HG03442 (cell line): ENCODE measurements at regions not wholly inside any gene's neighbourhood (a gene's known extent, or its start where the extent isn't known, plus 50 kb on each side); places are given as distances from the start of the nearest gene placed in this dataset.
"Not testable (repeated sequence)": the region's sequence is repeated elsewhere in the genome, so short reads cannot be mapped to it uniquely, and the experiment has no call there.

Experiments
- ATAC-seq: cut with Tn5 transposase; IDR thresholded peaks from one replicate; pipeline ENCODE4 v1.9.1; 2021; ENCODE audit warnings: mild to moderate bottlenecking, moderate library complexity; ENCODE audit not compliant: unreplicated experiment

- no peak for ATAC-seq
These were observed 51.2 kb upstream of the PRR23C start for GRCh38 chr3:139095803-139096466.

- no peak for ATAC-seq
These were observed 52.0 kb upstream of the PRR23C start for GRCh38 chr3:139096670-139097069.

- ATAC-seq, result no peak
These were observed 53.7 kb upstream of the PRR23C start for GRCh38 chr3:139098391-139098790.

GRCh38 chr3:139099968-139100817 lies 55.5 kb upstream of the PRR23C start:
- no peak for ATAC-seq

GRCh38 chr3:139100821-139101220 lies 56.1 kb upstream of the PRR23C start:
- ATAC-seq, result no peak

- ATAC-seq, result no peak
These were observed 56.7 kb upstream of the PRR23C start for GRCh38 chr3:139101396-139101795.

- no peak for ATAC-seq
These were observed 58.8 kb upstream of the PRR23C start for GRCh38 chr3:139103484-139103883.

- ATAC-seq, result no peak
These were observed 59.4 kb upstream of the PRR23C start for GRCh38 chr3:139104062-139104461.

- no peak for ATAC-seq
These were observed 60.5 kb upstream of the PRR23C start for GRCh38 chr3:139105154-139105702.

GRCh38 chr3:139106013-139106932 lies 61.6 kb upstream of the PRR23C start:
- ATAC-seq, result no peak

GRCh38 chr3:139107424-139108252 lies 62.9 kb upstream of the PRR23C start:
- no peak for ATAC-seq

- no peak for ATAC-seq
These were observed 63.7 kb upstream of the PRR23C start for GRCh38 chr3:139108253-139108969.

GRCh38 chr3:139109271-139109670 lies 64.6 kb upstream of the PRR23C start:
- ATAC-seq, result no peak

GRCh38 chr3:139110072-139110830 lies 65.6 kb upstream of the PRR23C start:
- ATAC-seq, result no peak

GRCh38 chr3:139110929-139111328 lies 66.2 kb upstream of the PRR23C start:
- ATAC-seq, result not testable (repeated sequence)

GRCh38 chr3:139111392-139112229 lies 66.9 kb upstream of the PRR23C start:
- ATAC-seq, result peak; percentile 51

- no peak for ATAC-seq
These were observed 67.5 kb upstream of the PRR23C start for GRCh38 chr3:139112230-139112558.
